ENCODE measurements at regions not wholly inside any gene's neighbourhood (a gene's known extent, or its start where the extent isn't known, plus 50 kb on each side); places are given as distances from the start of the nearest gene placed in this dataset.

DNA sequence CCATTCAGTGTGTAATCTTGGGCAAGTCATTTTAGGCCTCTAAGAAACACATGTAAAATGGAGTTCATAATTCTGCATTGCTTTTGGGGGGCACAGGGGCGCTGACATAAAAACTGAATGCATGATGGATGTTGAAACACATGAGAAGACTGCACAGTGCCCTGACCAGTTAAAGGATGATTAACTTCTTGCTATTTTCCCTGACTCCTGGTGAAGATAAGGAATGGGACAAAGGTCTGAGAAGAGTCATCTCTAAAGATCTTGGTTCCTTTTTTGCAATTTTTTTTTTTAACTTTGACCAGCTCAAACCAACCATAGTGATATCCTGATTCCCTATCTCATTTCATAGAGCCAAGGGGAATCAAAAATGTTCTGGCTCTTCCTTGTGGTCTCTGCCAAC is 134.9 kb upstream of the TENM4 start:
- Histone ChIP-seq H3K4me1 (ENCODE audit: control insufficient read depth in 3 of 3, insufficient read depth in 3 of 3, low read length in 3 of 3) (no peaks in the 10 kb centered on the region), H3K9ac (ENCODE audit: low read depth in 1 of 3, low read length in 3 of 3) (no peak overlapping the region), H3K4me3 (ENCODE audit: low read length in 3 of 3) (no peak overlapping the region), H3K27me3 (ENCODE audit: control insufficient read depth in 3 of 3, insufficient read depth in 3 of 3, low read length in 3 of 3) (no peaks in the 10 kb centered on the region), H3K36me3 (ENCODE audit: control insufficient read depth in 3 of 3, insufficient read depth in 3 of 3, low read length in 3 of 3) (no peaks in the 10 kb centered on the region), H3K27ac (ENCODE audit: low read depth, low read length) (no peak overlapping the region), H3K9me3 (ENCODE audit: control insufficient read depth in 3 of 3, low read length in 3 of 3) (no peaks in the 10 kb centered on the region)

DNA sequence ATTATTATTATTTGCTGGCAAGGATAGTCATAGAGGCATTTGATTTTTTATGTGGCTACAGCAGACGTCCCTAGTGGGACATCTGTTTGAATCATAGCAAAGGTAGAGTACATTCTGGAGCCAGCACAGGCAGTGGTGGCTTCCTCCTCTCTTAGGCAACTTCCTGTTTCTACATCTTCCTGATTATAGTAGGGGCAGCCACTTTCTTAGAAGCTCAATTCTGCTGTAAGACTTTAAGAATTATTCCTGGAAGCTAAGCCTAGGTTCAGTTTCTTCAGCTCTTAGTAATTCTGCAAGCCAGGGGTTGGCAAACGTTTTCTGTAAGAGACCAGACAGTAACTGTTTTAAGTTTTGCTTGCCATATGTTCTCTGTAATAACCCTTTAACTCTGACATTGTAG is 129.3 kb upstream of the TENM4 start:
- Histone ChIP-seq H3K27ac (ENCODE audit: low read depth, low read length) (no peak overlapping the region), H3K4me1 (ENCODE audit: control insufficient read depth in 3 of 3, insufficient read depth in 3 of 3, low read length in 3 of 3) (no peaks in the 10 kb centered on the region), H3K27me3 (ENCODE audit: control insufficient read depth in 3 of 3, insufficient read depth in 3 of 3, low read length in 3 of 3) (no peaks in the 10 kb centered on the region), H3K9ac (ENCODE audit: low read depth in 1 of 3, low read length in 3 of 3) (no peak overlapping the region), H3K9me3 (ENCODE audit: control insufficient read depth in 3 of 3, low read length in 3 of 3) (no peaks in the 10 kb centered on the region), H3K36me3 (ENCODE audit: control insufficient read depth in 3 of 3, insufficient read depth in 3 of 3, low read length in 3 of 3) (no peaks in the 10 kb centered on the region), H3K4me3 (ENCODE audit: low read length in 3 of 3) (no peak overlapping the region)

DNA sequence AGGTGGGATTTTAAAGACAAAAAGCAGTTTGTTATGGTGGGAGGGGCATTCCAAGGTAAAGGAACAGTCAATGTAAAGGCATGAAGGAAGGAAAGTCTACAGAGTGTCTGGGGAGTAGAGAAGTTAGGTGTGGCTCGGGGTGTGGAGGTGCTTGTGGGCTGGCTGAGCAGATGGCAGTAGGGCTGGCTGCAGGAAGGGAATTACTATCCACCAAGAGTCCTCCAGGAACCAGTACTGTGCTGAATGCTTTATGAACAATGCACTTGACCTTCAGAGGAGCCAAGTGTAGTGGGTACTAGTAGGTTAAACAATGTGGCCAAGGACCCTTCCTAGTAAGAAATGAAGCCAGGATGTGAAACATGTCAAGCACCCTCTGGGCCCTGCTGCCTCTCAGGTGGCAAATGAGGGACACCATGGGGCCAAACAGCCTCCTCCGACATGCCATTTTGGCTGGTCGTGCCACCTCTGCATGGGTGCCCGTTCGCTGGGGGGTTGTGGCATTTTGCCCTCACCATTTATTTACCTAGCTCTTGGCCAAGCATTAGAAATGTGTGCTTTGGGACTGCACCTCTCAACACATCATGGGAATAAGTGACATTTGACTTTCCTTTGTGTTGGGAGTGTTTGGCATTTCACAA is 123.6 kb upstream of the TENM4 start:
- no peaks in the 10 kb centered on the region for H3K9me3 ChIP-seq (ENCODE audit: control insufficient read depth in 3 of 3, low read length in 3 of 3)
- no peak overlapping the region for H3K9ac ChIP-seq (ENCODE audit: low read depth in 1 of 3, low read length in 3 of 3)
- H3K4me3 ChIP-seq (ENCODE audit: low read length in 3 of 3), result no peak overlapping the region
- no peak overlapping the region for H3K27ac ChIP-seq (ENCODE audit: low read depth, low read length)
- H3K4me1 ChIP-seq (ENCODE audit: control insufficient read depth in 3 of 3, insufficient read depth in 3 of 3, low read length in 3 of 3), result no peaks in the 10 kb centered on the region
- H3K27me3 ChIP-seq (ENCODE audit: control insufficient read depth in 3 of 3, insufficient read depth in 3 of 3, low read length in 3 of 3), result no peaks in the 10 kb centered on the region
- no peaks in the 10 kb centered on the region for H3K36me3 ChIP-seq (ENCODE audit: control insufficient read depth in 3 of 3, insufficient read depth in 3 of 3, low read length in 3 of 3)

DNA sequence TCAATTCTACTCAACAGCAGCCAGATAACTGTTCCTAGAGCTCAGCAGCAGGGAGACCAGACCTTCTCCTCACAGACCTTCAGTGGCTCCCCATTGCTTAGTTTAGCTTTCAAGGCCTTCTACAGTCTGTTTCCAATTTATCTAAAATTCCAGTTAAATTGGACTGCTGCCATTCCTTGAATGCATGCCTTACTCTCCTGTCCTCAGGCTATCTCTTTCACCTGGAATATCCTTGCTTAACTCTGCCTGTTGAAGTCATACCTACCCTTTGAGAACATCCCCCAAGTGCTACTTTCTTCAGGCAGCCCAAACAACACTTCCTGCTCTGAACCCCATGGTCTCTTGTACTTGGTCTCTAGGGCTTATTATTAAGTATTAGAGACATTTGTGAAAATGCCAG is 120.7 kb upstream of the TENM4 start:
- no peak overlapping the region for H3K9ac ChIP-seq (ENCODE audit: low read depth in 1 of 3, low read length in 3 of 3)
- no peaks in the 10 kb centered on the region for H3K27me3 ChIP-seq (ENCODE audit: control insufficient read depth in 3 of 3, insufficient read depth in 3 of 3, low read length in 3 of 3)
- no peaks in the 10 kb centered on the region for H3K36me3 ChIP-seq (ENCODE audit: control insufficient read depth in 3 of 3, insufficient read depth in 3 of 3, low read length in 3 of 3)
- no peaks in the 10 kb centered on the region for H3K4me1 ChIP-seq (ENCODE audit: control insufficient read depth in 3 of 3, insufficient read depth in 3 of 3, low read length in 3 of 3)
- H3K9me3 ChIP-seq (ENCODE audit: control insufficient read depth in 3 of 3, low read length in 3 of 3), result no peaks in the 10 kb centered on the region
- H3K27ac ChIP-seq (ENCODE audit: low read depth, low read length), result no peak overlapping the region
- no peak overlapping the region for H3K4me3 ChIP-seq (ENCODE audit: low read length in 3 of 3)

DNA sequence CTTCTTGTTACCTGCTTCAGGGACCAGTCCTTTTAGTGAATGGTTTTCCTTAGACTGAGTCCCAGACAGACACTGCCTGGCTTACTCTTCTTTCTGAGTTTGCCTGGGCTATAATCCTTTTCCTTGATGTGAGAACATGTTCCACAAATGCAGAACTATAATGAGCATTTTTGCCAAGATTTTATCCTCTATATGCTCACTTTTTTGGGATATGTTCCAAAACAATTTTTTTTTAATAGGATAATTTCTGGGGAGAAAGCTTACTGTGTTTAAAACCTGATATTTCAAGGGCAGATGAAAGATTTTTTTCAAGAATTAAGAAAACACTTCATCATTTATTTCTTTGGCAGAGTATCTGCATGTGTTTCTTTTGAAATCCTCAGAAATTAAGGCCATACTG is 110.0 kb upstream of the TENM4 start:
- no peaks in the 10 kb centered on the region for H3K36me3 ChIP-seq (ENCODE audit: control insufficient read depth in 3 of 3, insufficient read depth in 3 of 3, low read length in 3 of 3)
- no peak overlapping the region for H3K4me3 ChIP-seq (ENCODE audit: low read length in 3 of 3)
- no peak overlapping the region for H3K9ac ChIP-seq (ENCODE audit: low read depth in 1 of 3, low read length in 3 of 3)
- H3K4me1 ChIP-seq (ENCODE audit: control insufficient read depth in 3 of 3, insufficient read depth in 3 of 3, low read length in 3 of 3), result no peaks in the 10 kb centered on the region
- no peak overlapping the region for H3K27ac ChIP-seq (ENCODE audit: low read depth, low read length)
- H3K27me3 ChIP-seq (ENCODE audit: control insufficient read depth in 3 of 3, insufficient read depth in 3 of 3, low read length in 3 of 3), result peaks cover 0 to 2% (median 0%) of the 10 kb centered on the region in 3 donors
- no peaks in the 10 kb centered on the region for H3K9me3 ChIP-seq (ENCODE audit: control insufficient read depth in 3 of 3, low read length in 3 of 3)

DNA sequence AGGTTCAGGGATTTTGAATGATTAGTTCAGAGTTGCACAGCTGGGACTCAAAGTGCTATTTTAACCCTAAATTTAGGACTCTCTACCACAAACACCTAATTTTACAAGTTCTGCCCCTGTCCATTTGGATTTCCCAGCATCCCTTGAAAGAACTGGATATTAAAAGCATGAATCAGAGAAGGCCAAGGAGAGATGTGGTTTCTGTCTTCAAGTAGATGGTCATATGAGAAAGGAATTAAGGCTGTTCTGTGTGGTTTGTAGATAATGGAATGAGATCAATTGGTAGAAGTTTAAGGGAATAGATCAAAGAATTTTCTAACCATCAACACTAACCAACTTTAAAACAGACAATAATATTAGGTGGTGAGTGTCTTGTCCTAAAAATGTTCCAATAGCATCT is 106.4 kb upstream of the TENM4 start:
- no peak overlapping the region for H3K4me3 ChIP-seq (ENCODE audit: low read length in 3 of 3)
- H3K36me3 ChIP-seq (ENCODE audit: control insufficient read depth in 3 of 3, insufficient read depth in 3 of 3, low read length in 3 of 3), result no peaks in the 10 kb centered on the region
- H3K9me3 ChIP-seq (ENCODE audit: control insufficient read depth in 3 of 3, low read length in 3 of 3), result no peaks in the 10 kb centered on the region
- H3K27ac ChIP-seq (ENCODE audit: low read depth, low read length), result no peak overlapping the region
- no peaks in the 10 kb centered on the region for H3K4me1 ChIP-seq (ENCODE audit: control insufficient read depth in 3 of 3, insufficient read depth in 3 of 3, low read length in 3 of 3)
- peaks cover 0 to 2% (median 2%) of the 10 kb centered on the region in 3 donors for H3K27me3 ChIP-seq (ENCODE audit: control insufficient read depth in 3 of 3, insufficient read depth in 3 of 3, low read length in 3 of 3)
- no peak overlapping the region for H3K9ac ChIP-seq (ENCODE audit: low read depth in 1 of 3, low read length in 3 of 3)

DNA sequence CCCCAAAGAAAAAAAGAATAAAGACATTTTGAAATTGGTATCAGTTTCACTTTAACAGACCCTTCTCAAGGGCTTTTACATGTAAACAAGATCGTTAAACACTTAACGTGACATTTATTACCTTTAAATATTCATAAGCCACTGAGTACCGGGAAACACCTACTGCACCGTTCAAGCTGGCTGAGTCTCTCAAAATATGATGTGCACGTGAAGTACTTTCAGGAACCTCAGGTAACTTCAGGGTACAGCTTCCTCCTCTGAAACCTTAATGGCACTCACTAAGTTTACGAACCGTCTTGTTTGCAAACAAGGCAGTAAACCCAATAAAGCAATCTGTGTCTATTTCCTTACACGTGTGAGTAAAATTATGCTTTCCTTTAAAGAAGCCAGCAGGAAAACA is 105.5 kb upstream of the TENM4 start:
- Histone ChIP-seq H3K27ac (ENCODE audit: low read depth, low read length) (no peak overlapping the region), H3K9ac (ENCODE audit: low read depth in 1 of 3, low read length in 3 of 3) (no peak overlapping the region), H3K4me1 (ENCODE audit: control insufficient read depth in 3 of 3, insufficient read depth in 3 of 3, low read length in 3 of 3) (no peaks in the 10 kb centered on the region), H3K36me3 (ENCODE audit: control insufficient read depth in 3 of 3, insufficient read depth in 3 of 3, low read length in 3 of 3) (no peaks in the 10 kb centered on the region), H3K4me3 (ENCODE audit: low read length in 3 of 3) (no peak overlapping the region), H3K27me3 (ENCODE audit: control insufficient read depth in 3 of 3, insufficient read depth in 3 of 3, low read length in 3 of 3) (peaks cover 0 to 2% (median 2%) of the 10 kb centered on the region in 3 donors), H3K9me3 (ENCODE audit: control insufficient read depth in 3 of 3, low read length in 3 of 3) (no peaks in the 10 kb centered on the region)

DNA sequence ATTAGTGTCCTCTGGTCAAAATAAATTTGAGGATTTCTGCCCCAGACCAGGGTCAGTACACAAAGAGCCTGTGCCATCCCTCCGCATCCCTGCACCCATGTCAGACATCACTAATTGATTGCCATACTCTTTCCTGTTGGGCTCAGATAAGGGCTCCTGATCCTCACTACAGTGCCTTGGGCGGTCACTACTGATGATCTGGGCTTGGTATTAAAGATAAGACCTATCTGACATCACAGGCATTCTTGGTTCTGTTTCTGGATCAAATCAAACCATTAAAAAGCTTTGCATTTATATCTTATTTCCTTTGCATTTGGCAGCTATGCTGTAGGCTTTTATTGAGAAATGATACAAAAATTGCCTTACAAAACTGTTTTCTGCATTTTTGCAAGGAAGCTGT is 103.5 kb upstream of the TENM4 start:
- no peaks in the 10 kb centered on the region for H3K36me3 ChIP-seq (ENCODE audit: control insufficient read depth in 3 of 3, insufficient read depth in 3 of 3, low read length in 3 of 3)
- no peak overlapping the region for H3K9ac ChIP-seq (ENCODE audit: low read depth in 1 of 3, low read length in 3 of 3)
- no peak overlapping the region for H3K27ac ChIP-seq (ENCODE audit: low read depth, low read length)
- no peaks in the 10 kb centered on the region for H3K4me1 ChIP-seq (ENCODE audit: control insufficient read depth in 3 of 3, insufficient read depth in 3 of 3, low read length in 3 of 3)
- no peak overlapping the region for H3K4me3 ChIP-seq (ENCODE audit: low read length in 3 of 3)
- H3K9me3 ChIP-seq (ENCODE audit: control insufficient read depth in 3 of 3, low read length in 3 of 3), result no peaks in the 10 kb centered on the region
- H3K27me3 ChIP-seq (ENCODE audit: control insufficient read depth in 3 of 3, insufficient read depth in 3 of 3, low read length in 3 of 3), result peaks cover 0 to 2% (median 2%) of the 10 kb centered on the region in 3 donors

DNA sequence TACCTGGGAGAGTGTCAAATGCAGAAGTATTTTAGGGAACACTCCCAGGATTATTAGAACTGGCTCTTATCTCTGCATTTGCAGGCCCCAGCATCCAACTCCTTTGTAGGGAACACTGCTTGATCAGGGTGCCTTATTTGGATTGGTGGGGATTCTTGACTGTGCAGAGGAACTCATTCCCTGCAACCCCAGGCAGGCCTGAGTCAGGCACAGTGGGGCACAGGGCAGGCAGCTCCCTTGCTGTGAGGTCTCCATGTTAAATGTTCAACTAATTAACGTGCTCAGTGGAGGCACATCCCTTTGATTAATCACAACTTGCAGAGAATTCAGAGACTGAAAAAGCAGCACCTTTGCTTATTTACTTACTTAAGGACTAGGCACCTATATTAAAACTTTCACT is 102.3 kb upstream of the TENM4 start:
- no peak overlapping the region for H3K4me3 ChIP-seq (ENCODE audit: low read length in 3 of 3)
- H3K9me3 ChIP-seq (ENCODE audit: control insufficient read depth in 3 of 3, low read length in 3 of 3), result no peaks in the 10 kb centered on the region
- no peaks in the 10 kb centered on the region for H3K4me1 ChIP-seq (ENCODE audit: control insufficient read depth in 3 of 3, insufficient read depth in 3 of 3, low read length in 3 of 3)
- H3K9ac ChIP-seq (ENCODE audit: low read depth in 1 of 3, low read length in 3 of 3), result no peak overlapping the region
- peaks cover 0 to 2% (median 2%) of the 10 kb centered on the region in 3 donors for H3K27me3 ChIP-seq (ENCODE audit: control insufficient read depth in 3 of 3, insufficient read depth in 3 of 3, low read length in 3 of 3)
- no peak overlapping the region for H3K27ac ChIP-seq (ENCODE audit: low read depth, low read length)
- no peaks in the 10 kb centered on the region for H3K36me3 ChIP-seq (ENCODE audit: control insufficient read depth in 3 of 3, insufficient read depth in 3 of 3, low read length in 3 of 3)

DNA sequence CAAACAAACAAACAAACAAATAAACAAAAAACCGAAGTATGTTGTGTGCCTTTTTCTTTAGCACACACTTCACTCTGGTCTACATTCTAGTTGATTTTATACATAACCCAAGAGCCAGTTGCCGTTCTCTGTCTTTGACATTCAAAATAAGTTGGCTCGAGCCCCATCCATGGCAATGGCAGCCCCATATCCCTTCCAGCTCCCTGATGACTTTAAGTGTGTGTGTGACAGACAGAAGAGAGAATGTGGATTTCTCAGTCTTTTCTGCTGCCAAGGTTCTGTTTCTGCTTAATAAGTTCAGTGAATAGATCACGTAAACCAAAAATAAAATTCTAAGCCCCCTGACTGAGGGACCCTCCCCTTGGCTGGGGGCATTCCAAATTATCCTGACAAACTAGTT is 100.6 kb upstream of the TENM4 start:
- H3K9ac ChIP-seq (ENCODE audit: low read depth in 1 of 3, low read length in 3 of 3), result no peak overlapping the region
- H3K9me3 ChIP-seq (ENCODE audit: control insufficient read depth in 3 of 3, low read length in 3 of 3), result no peaks in the 10 kb centered on the region
- H3K36me3 ChIP-seq (ENCODE audit: control insufficient read depth in 3 of 3, insufficient read depth in 3 of 3, low read length in 3 of 3), result no peaks in the 10 kb centered on the region
- peaks cover 0 to 2% (median 0%) of the 10 kb centered on the region in 3 donors for H3K27me3 ChIP-seq (ENCODE audit: control insufficient read depth in 3 of 3, insufficient read depth in 3 of 3, low read length in 3 of 3)
- H3K4me3 ChIP-seq (ENCODE audit: low read length in 3 of 3), result no peak overlapping the region
- no peaks in the 10 kb centered on the region for H3K4me1 ChIP-seq (ENCODE audit: control insufficient read depth in 3 of 3, insufficient read depth in 3 of 3, low read length in 3 of 3)
- H3K27ac ChIP-seq (ENCODE audit: low read depth, low read length), result no peak overlapping the region
